ENCODE measurements at regions not wholly inside any gene's neighbourhood (a gene's known extent, or its start where the extent isn't known, plus 50 kb on each side); places are given as distances from the start of the nearest gene placed in this dataset.
"Not testable (repeated sequence)": the region's sequence is repeated elsewhere in the genome, so short reads cannot be mapped to it uniquely, and the experiment has no call there.

- H3K4me3 ChIP-seq = no peak overlapping the region
- no peak overlapping the region for H3K4me3 Mint-ChIP-seq
- H3K27me3 ChIP-seq = no peaks in the 10 kb centered on the region
- H3K9me3 ChIP-seq (ENCODE audit: low read depth) = no peaks in the 10 kb centered on the region
- H3K4me1 ChIP-seq = no peaks in the 10 kb centered on the region
- H3K27ac Mint-ChIP-seq = no peak overlapping the region
- peaks cover 37% of the 10 kb centered on the region for H3K4me1 Mint-ChIP-seq
- no peaks in the 10 kb centered on the region for H3K36me3 Mint-ChIP-seq
- no peak overlapping the region for H2AFZ ChIP-seq (replicated peaks)
- no peaks in the 10 kb centered on the region for H3K79me2 ChIP-seq (ENCODE audit: low read depth)
- H3K9me3 Mint-ChIP-seq = peaks cover 7% of the 10 kb centered on the region
- H3K4me2 ChIP-seq = no peak overlapping the region
- no peaks in the 10 kb centered on the region for H3F3A ChIP-seq (ENCODE audit: low read depth)
- no peaks in the 10 kb centered on the region for H4K20me1 ChIP-seq (ENCODE audit: low read depth)
- TF ChIP-seq EZH2 (IDR thresholded peaks at IDR 0.05) = no peak
- peaks cover 4% of the 10 kb centered on the region for H3K27me3 Mint-ChIP-seq (ENCODE audit: insufficient read depth, low read depth)
- no peak overlapping the region for H3K9ac ChIP-seq
- DNase-seq (ENCODE audit: low spot score) = no peak
- no peak overlapping the region for H3K27ac ChIP-seq
- no peaks in the 10 kb centered on the region for H3K36me3 ChIP-seq
These were observed 69.3 kb upstream of the RGPD5 start for GRCh38 chr2:109724533-109725460.

- Histone ChIP-seq H3K4me3 (no peak overlapping the region), H4K20me1 (ENCODE audit: low read depth) (no peaks in the 10 kb centered on the region), H3K27ac (no peak overlapping the region), H3F3A (ENCODE audit: low read depth) (no peaks in the 10 kb centered on the region), H3K9me3 (ENCODE audit: low read depth) (no peaks in the 10 kb centered on the region), H3K4me2 (no peak overlapping the region), H3K9ac (no peak overlapping the region), H2AFZ (replicated peaks) (no peak overlapping the region), H3K4me1 (no peaks in the 10 kb centered on the region), H3K36me3 (no peaks in the 10 kb centered on the region), H3K79me2 (ENCODE audit: low read depth) (no peaks in the 10 kb centered on the region), H3K27me3 (no peaks in the 10 kb centered on the region)
- peaks cover 6% of the 10 kb centered on the region for H3K27me3 Mint-ChIP-seq (ENCODE audit: insufficient read depth, low read depth)
- no peak overlapping the region for H3K27ac Mint-ChIP-seq
- H3K36me3 Mint-ChIP-seq = no peaks in the 10 kb centered on the region
- no peak for DNase-seq (ENCODE audit: low spot score)
- peaks cover 21% of the 10 kb centered on the region for H3K4me1 Mint-ChIP-seq
- TF ChIP-seq CTCF (IDR thresholded peaks at IDR 0.05) (no peak), EZH2phosphoT487 (IDR thresholded peaks at IDR 0.05) (no peak), EZH2 (IDR thresholded peaks at IDR 0.05) (no peak)
- H3K9me3 Mint-ChIP-seq = peaks cover 7% of the 10 kb centered on the region
- H3K4me3 Mint-ChIP-seq = no peak overlapping the region
These were observed 67.5 kb upstream of the RGPD5 start for GRCh38 chr2:109726379-109727270.

GRCh38 chr2:109727929-109728447 lies 66.1 kb upstream of the RGPD5 start:
- Mint-ChIP-seq H3K27me3 (ENCODE audit: insufficient read depth, low read depth) (peaks cover 4% of the 10 kb centered on the region), H3K9me3 (peaks cover 4% of the 10 kb centered on the region), H3K4me3 (no peak overlapping the region), H3K4me1 (peaks cover 13% of the 10 kb centered on the region), H3K36me3 (no peaks in the 10 kb centered on the region), H3K27ac (no peak overlapping the region)
- Histone ChIP-seq H3K4me1 (no peaks in the 10 kb centered on the region), H2AFZ (replicated peaks) (no peak overlapping the region), H3K9ac (no peak overlapping the region), H3K27me3 (no peaks in the 10 kb centered on the region), H3K4me2 (no peak overlapping the region), H3K36me3 (no peaks in the 10 kb centered on the region), H3K27ac (no peak overlapping the region), H3K79me2 (ENCODE audit: low read depth) (no peaks in the 10 kb centered on the region), H4K20me1 (ENCODE audit: low read depth) (no peaks in the 10 kb centered on the region), H3K4me3 (no peak overlapping the region), H3K9me3 (ENCODE audit: low read depth) (no peaks in the 10 kb centered on the region), H3F3A (ENCODE audit: low read depth) (no peaks in the 10 kb centered on the region)
- no peak for TF ChIP-seq EZH2phosphoT487 (IDR thresholded peaks at IDR 0.05)
- TF ChIP-seq EZH2 (IDR thresholded peaks at IDR 0.05) = no peak
- TF ChIP-seq CTCF (IDR thresholded peaks at IDR 0.05) = no peak
- DNase-seq (ENCODE audit: low spot score) = no peak

- H3K27ac Mint-ChIP-seq; H3K9ac ChIP-seq; H3K4me1 ChIP-seq; H3K27ac ChIP-seq; H3K36me3 ChIP-seq; H3K4me3 ChIP-seq; H3K4me3 Mint-ChIP-seq; H2AFZ ChIP-seq (replicated peaks); H3K27me3 Mint-ChIP-seq (ENCODE audit: insufficient read depth, low read depth); H3K27me3 ChIP-seq; H3F3A ChIP-seq (ENCODE audit: low read depth); DNase-seq (ENCODE audit: low spot score); H3K9me3 ChIP-seq (ENCODE audit: low read depth); H4K20me1 ChIP-seq (ENCODE audit: low read depth); H3K36me3 Mint-ChIP-seq; H3K4me2 ChIP-seq; H3K79me2 ChIP-seq (ENCODE audit: low read depth); H3K9me3 Mint-ChIP-seq: not testable (repeated sequence)
- peaks cover 10% of the 10 kb centered on the region for H3K4me1 Mint-ChIP-seq
These were observed 60.4 kb upstream of the RGPD5 start for GRCh38 chr2:109733746-109734145.

Data from neural progenitor cell (in vitro differentiated cells).